ENCODE measurements at regions not wholly inside any gene's neighbourhood (a gene's known extent, or its start where the extent isn't known, plus 50 kb on each side); places are given as distances from the start of the nearest gene placed in this dataset.

GRCh38 chr5:128671943-128672342 is 133.9 kb upstream of the FBN2 start:
- TF ChIP-seq CTCF (IDR thresholded peaks at IDR 0.05; ENCODE audit: control insufficient read depth, insufficient read depth, low read depth, low read length, missing control alignments): no peak
- H3K4me3 ChIP-seq (ENCODE audit: control insufficient read depth, low read depth, low read length): no peak overlapping the region
- DNase-seq (ENCODE audit: low read depth): no peak

- DNase-seq (ENCODE audit: low read depth): no peak
- no peak for TF ChIP-seq CTCF (IDR thresholded peaks at IDR 0.05; ENCODE audit: control insufficient read depth, insufficient read depth, low read depth, low read length, missing control alignments)
- no peak overlapping the region for H3K4me3 ChIP-seq (ENCODE audit: control insufficient read depth, low read depth, low read length)
Measured at GRCh38 chr5:128673000-128673399, 135.0 kb upstream of the FBN2 start.

- TF ChIP-seq CTCF (IDR thresholded peaks at IDR 0.05; ENCODE audit: control insufficient read depth, insufficient read depth, low read depth, low read length, missing control alignments): no peak
- DNase-seq (ENCODE audit: low read depth): no peak
- no peak overlapping the region for H3K4me3 ChIP-seq (ENCODE audit: control insufficient read depth, low read depth, low read length)
Measured at GRCh38 chr5:128673411-128673957, 135.4 kb upstream of the FBN2 start.

- no peak for DNase-seq (ENCODE audit: low read depth)
- H3K4me3 ChIP-seq (ENCODE audit: control insufficient read depth, low read depth, low read length): no peak overlapping the region
- no peak for TF ChIP-seq CTCF (IDR thresholded peaks at IDR 0.05; ENCODE audit: control insufficient read depth, insufficient read depth, low read depth, low read length, missing control alignments)
Measured at GRCh38 chr5:128673970-128674369, 135.9 kb upstream of the FBN2 start.

GRCh38 chr5:128674837-128675446 is 136.9 kb upstream of the FBN2 start:
- DNase-seq (ENCODE audit: low read depth): peak; percentile 11
- TF ChIP-seq CTCF (IDR thresholded peaks at IDR 0.05; ENCODE audit: control insufficient read depth, insufficient read depth, low read depth, low read length, missing control alignments): peak; percentile 82
- H3K4me3 ChIP-seq (ENCODE audit: control insufficient read depth, low read depth, low read length): no peak overlapping the region

GRCh38 chr5:128681096-128681495 is 143.1 kb upstream of the FBN2 start:
- H3K4me3 ChIP-seq (ENCODE audit: control insufficient read depth, low read depth, low read length): no peak overlapping the region
- no peak for TF ChIP-seq CTCF (IDR thresholded peaks at IDR 0.05; ENCODE audit: control insufficient read depth, insufficient read depth, low read depth, low read length, missing control alignments)
- no peak for DNase-seq (ENCODE audit: low read depth)
